Fibroblast of mammary gland (primary cell): ENCODE measurements at regions not wholly inside any gene's neighbourhood (a gene's known extent, or its start where the extent isn't known, plus 50 kb on each side); places are given as distances from the start of the nearest gene placed in this dataset.

Experiments used
- DNase-seq: peaks from one replicate; pipeline ENCODE4 v3.0.0-alpha.2; 2010; ENCODE audit warnings: low read depth
- H3K4me3 ChIP-seq: 2 replicates; pipeline ENCODE4 v1.5.1; 2011; ENCODE audit warnings: low read depth, mild to moderate bottlenecking, low read length, moderate library complexity; ENCODE audit not compliant: control insufficient read depth
- CTCF ChIP-seq: conservative IDR thresholded peaks from 2 replicates; pipeline ENCODE4 v1.5.1; 2011; ENCODE audit warnings: low read depth, low read length, inconsistent platforms; ENCODE audit not compliant: control insufficient read depth, insufficient read depth

GRCh38 chr10:16116404-16117304, 256.3 kb upstream of the MINDY3 start:
- DNase-seq, result peak; percentile 33
- peak; percentile 47 for TF ChIP-seq CTCF
- H3K4me3 ChIP-seq, result no peak overlapping the region

DNA sequence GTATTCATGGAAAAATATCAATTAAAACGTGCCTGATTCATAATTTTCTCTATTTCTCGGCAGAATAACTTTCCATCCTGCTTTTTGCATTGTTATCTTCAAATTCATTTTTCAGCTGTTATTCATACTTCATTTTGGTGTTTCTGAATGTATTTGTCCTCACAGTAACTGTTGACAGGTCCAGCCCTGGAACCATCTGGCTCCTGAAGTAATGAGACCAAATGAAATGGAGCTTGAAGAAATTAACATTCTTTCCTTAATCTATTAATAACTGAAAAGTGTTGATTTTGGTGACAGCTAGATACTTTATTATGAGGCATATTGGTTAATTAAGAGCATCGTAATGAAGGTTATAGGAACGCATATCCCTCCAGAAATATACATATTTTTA, 257.0 kb upstream of the MINDY3 start:
- no peak overlapping the region for H3K4me3 ChIP-seq
- DNase-seq, result no peak
- no peak for TF ChIP-seq CTCF

DNA sequence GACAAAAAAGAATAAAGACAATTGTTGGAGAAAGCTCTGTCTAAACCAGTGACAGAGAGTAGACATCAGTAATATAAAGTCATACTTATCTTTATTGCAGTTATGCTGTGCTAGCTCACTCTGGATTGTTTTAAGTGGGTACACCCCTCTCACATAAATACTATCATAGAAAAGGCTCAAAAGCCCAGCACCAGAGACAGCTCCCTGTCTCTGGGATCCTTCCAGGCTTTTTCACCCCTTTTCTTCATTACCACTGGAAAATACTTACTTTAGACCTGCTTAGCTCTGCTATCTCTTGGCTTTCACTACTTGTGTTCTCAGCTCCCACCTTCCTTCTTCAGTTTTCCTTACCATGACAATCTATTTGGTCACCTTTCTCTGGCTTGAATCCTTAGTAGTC, 259.1 kb upstream of the MINDY3 start:
- no peak for TF ChIP-seq CTCF
- DNase-seq, result no peak
- no peak overlapping the region for H3K4me3 ChIP-seq

GRCh38 chr10:16120563-16120962, 260.3 kb upstream of the MINDY3 start:
- no peak for TF ChIP-seq CTCF

DNA sequence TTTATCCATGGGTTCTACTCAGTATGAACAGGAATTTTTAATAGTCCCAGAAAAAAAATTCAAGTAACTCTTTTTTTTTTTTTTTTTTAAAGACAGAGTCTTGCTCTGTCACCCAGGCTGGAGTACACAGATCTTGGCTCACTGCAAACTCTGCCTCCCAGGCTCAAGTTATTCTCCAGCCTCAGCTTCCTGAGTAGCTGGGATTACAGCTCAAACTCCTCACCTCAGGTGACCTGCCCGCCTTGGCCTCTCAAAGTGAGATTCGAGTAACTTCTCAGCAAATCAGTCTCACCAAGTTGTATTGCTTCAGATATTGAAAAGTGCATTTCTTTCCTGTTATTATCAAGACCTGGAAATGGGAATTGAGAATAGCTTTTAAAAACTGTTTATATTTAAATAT, 281.2 kb upstream of the MINDY3 start:
- TF ChIP-seq CTCF, result no peak
- no peak overlapping the region for H3K4me3 ChIP-seq
- DNase-seq, result no peak

More at GRCh38 chr10:16120563-16120962, 260.3 kb upstream of the MINDY3 start:
- DNase-seq, result no peak
- H3K4me3 ChIP-seq, result no peak overlapping the region

DNA sequence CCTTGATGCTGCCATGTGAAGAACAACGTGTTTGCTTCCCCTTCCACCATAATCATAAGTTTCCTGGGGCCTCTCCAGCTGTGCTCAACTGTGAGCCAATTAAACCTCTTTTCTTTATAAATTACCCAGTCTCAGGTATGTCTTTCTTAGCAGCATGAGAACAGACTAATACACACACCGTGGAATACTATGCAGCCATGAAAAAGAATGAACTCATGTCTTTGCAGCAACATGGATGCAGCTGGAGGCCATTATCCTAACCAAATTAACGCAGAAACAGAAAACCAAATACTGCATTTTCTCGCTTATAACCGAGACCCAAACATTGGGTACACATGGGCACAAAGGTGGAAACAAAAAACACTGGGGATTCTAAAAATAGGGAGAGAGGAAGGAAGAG, 286.7 kb upstream of the MINDY3 start:
- no peak overlapping the region for H3K4me3 ChIP-seq
- TF ChIP-seq CTCF, result no peak
- no peak for DNase-seq
